ENCODE measurements at regions not wholly inside any gene's neighbourhood (a gene's known extent, or its start where the extent isn't known, plus 50 kb on each side); places are given as distances from the start of the nearest gene placed in this dataset.
A peak's percentile ranks its signal among the peaks of the same experiment; 100 is the strongest.

DNA sequence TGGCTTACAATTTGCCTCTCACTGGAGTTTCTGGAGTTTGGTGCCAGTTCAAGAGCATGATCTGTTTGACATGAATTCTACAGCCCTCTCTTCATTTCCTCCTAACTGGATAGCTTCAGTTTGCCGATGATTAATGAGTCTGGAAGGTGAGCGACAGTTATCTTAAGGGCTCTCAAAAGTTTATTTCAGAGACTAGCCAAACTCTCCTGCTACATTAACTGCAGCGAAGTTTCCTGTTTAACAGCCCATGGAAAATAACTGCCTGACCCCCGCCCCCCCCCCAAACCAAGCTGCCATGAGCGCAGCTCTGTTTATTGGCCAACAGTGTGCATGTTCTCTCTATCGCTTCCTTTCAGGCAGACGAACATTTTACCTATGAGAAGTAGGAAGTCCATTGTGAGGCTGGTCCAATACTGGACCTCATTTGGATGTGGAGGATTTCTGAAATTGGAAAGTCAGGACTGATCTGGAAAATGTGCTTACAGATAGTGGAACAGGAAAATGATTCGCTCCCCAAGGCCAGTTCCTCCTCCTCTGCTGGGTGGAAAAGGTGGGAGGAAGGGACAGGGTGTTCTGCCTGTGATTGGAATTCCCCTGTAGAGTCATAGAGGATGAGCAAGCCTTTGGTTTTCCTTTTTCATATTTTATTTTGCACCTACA, 522.2 kb upstream of the JAG1 start:
- TF ChIP-seq, protein P1, sequence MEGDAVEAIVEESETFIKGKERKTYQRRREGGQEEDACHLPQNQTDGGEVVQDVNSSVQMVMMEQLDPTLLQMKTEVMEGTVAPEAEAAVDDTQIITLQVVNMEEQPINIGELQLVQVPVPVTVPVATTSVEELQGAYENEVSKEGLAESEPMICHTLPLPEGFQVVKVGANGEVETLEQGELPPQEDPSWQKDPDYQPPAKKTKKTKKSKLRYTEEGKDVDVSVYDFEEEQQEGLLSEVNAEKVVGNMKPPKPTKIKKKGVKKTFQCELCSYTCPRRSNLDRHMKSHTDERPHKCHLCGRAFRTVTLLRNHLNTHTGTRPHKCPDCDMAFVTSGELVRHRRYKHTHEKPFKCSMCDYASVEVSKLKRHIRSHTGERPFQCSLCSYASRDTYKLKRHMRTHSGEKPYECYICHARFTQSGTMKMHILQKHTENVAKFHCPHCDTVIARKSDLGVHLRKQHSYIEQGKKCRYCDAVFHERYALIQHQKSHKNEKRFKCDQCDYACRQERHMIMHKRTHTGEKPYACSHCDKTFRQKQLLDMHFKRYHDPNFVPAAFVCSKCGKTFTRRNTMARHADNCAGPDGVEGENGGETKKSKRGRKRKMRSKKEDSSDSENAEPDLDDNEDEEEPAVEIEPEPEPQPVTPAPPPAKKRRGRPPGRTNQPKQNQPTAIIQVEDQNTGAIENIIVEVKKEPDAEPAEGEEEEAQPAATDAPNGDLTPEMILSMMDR (IDR thresholded peaks at IDR 0.05) = no peak
- ATAC-seq (ENCODE audit: low FRiP score) (peak; percentile 87), DNase-seq (ENCODE audit: low spot score) (no peak)

DNA sequence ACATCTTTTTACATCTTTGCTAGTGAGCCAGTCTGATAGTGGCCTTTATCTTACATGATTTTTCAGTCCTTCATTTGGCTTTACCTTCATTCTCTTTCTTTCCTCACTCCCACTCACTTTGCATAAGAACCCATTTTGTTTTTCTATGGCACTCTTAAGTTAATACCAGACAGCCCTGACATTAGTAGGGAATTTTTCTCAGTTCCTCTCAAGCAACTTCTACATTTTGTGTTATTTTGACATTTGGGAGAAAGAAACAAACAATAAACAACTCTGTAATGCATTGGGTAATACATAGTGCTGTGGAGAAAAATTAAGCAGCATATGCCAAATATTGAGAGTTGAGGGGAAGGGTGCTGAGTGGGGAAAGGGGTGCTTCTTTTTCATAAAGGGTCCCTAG, 524.1 kb upstream of the JAG1 start:
- TF ChIP-seq, protein P1 (IDR thresholded peaks at IDR 0.05) = no peak
- no peak for ATAC-seq (ENCODE audit: low FRiP score)
- no peak for DNase-seq (ENCODE audit: low spot score)

DNA sequence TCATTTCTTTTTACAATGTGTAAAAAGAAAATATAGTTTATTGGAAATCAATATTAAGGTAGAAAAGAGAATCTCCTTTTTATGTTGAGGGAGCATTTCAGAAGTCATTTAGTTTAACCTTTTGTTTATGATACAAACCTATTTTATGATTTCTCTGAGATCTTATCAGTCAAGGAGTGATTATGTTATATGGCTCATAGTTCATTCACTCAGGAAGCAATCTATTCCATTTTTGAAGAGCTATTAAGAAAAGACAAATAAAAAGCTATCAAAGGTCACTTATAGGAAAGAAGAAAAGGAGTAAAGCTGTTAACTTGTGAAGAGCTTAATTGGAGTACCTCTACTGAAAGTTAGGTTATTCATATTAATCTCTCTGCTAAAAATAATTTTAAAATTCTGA, 526.6 kb upstream of the JAG1 start:
- TF ChIP-seq, protein P1 (IDR thresholded peaks at IDR 0.05) = no peak
- DNase-seq (ENCODE audit: low spot score) (no peak), ATAC-seq (ENCODE audit: low FRiP score) (no peak)

DNA sequence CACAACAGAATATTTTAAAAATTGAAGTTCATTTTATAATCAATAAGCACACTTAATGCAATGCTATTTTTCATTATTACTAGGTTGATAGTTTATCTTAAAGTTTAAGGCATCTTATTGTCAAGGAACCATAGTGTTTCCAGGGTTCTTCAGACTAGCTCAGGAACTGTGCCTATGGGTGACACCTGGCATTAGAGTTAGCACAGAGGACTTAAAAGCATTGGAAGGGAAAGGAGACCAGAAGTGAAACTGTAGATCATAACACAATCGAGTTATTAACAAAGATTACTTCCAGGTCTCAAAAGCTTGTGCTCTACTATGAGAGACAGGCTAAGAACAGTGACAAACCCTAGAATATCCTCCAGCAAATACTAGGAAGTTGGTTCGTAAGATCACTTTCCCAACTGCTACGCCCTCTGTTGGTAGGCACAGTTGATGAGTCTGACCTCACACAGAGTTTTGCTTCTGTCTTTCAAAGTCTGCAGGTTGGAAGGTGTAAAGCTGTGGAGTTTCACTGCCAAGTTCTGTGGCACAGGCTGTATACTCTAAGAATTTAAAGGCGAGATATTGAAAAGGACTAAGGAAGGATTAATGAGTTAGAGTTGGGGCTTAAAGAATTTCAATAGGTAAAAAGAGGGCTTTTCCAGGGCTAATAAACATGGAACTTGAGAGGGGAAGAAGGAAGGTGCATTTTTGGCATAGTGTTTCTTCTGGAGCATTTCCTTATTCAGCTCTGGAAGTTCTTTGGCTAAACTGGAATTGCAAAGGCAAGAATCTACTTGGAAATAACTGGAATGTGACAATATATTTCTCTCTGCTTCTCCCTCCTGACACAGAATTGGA, 531.3 kb upstream of the JAG1 start:
- DNase-seq (ENCODE audit: low spot score) (no peak), ATAC-seq (ENCODE audit: low FRiP score) (peak; percentile 75)
- TF ChIP-seq, protein P1 (IDR thresholded peaks at IDR 0.05) = peak in 1 of 3 donors; percentile 28

DNA sequence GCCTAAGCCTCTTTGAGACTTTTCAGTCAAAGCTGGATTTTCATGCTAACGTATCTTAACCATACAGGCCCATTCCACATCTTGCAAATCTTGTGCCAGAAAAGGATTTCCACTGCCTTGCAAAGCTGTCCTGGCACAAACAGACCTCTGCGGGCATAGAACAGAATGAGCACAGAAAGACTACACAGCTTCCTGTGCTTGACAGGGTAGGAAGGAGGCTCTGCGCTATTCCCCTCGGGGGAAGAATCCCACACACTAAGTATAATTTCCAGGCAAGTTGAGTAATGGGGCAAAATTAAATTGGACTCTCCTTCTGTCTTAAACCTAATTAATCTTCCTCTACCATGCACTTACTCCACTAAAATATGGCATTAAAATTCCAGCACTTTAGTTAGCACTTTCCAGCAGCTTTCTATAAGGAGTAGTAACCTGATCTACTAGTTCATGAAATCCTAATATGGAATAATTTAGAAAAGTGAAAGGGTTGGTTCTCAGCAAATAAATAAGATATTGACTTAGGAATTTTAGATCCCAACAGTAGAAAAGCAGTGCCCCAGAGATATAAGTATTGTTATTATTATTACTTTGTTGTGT, 532.1 kb upstream of the JAG1 start:
- DNase-seq (ENCODE audit: low spot score) (no peak), ATAC-seq (ENCODE audit: low FRiP score) (no peak)
- TF ChIP-seq, protein P1 (IDR thresholded peaks at IDR 0.05) = no peak

DNA sequence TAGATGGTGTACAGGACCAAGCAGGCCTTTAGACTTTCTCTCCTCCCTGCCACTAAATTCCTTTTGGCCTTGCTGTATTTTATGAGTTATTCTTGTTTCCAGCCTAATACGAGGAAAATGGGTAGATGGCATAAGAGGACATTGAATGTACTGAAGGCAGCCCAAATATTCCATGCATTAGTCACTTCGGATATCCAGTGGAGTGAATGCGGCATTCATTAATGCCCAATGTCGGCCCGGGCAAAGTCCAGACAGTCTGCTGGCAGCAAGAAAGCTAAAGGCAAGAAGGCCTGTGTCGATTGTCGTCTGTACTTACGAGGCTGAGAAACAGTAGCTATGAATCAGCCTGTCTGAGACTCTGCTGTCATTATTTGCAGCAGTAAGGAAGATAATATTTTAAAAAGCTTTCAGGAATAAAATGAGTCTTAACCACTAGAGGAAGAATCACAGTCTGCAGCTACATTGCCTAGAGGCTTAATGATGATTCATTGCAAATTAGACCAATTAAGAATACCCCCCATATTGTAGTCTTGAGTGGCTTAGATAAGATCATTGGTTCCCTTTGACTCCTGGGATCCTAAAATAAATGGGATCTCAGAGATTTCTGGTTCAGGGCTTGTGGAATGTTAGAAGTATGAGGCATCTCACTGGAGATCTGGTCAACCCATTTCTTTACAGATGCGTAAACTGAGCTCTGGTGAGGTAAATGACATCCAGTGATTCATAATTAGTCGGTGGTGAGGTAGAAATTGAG, 534.1 kb upstream of the JAG1 start:
- DNase-seq (ENCODE audit: low spot score) (no peak), ATAC-seq (ENCODE audit: low FRiP score) (no peak)
- TF ChIP-seq, protein P1 (IDR thresholded peaks at IDR 0.05) = no peak

Measured in omental fat pad (tissue), 3 donors.